RCC 7860 (cell line): ENCODE measurements at regions not wholly inside any gene's neighbourhood (a gene's known extent, or its start where the extent isn't known, plus 50 kb on each side); places are given as distances from the start of the nearest gene placed in this dataset.
"Not testable (repeated sequence)": the region's sequence is repeated elsewhere in the genome, so short reads cannot be mapped to it uniquely, and the experiment has no call there.

Experiments used
- DNase-seq: peaks from one replicate; pipeline ENCODE4 v3.0.0-alpha.2; 2015; ENCODE audit warnings: low spot score
- FAIRE-seq: peaks from 2 replicates; lab custom pipeline; 2012; peaks lifted over from hg19 to GRCh38; lab: Jason Lieb, UNC

- no peak for DNase-seq
- no peak for FAIRE-seq
Observed at GRCh38 chr9:754150-754931, 87.2 kb upstream of the DMRT1 start.

DNA sequence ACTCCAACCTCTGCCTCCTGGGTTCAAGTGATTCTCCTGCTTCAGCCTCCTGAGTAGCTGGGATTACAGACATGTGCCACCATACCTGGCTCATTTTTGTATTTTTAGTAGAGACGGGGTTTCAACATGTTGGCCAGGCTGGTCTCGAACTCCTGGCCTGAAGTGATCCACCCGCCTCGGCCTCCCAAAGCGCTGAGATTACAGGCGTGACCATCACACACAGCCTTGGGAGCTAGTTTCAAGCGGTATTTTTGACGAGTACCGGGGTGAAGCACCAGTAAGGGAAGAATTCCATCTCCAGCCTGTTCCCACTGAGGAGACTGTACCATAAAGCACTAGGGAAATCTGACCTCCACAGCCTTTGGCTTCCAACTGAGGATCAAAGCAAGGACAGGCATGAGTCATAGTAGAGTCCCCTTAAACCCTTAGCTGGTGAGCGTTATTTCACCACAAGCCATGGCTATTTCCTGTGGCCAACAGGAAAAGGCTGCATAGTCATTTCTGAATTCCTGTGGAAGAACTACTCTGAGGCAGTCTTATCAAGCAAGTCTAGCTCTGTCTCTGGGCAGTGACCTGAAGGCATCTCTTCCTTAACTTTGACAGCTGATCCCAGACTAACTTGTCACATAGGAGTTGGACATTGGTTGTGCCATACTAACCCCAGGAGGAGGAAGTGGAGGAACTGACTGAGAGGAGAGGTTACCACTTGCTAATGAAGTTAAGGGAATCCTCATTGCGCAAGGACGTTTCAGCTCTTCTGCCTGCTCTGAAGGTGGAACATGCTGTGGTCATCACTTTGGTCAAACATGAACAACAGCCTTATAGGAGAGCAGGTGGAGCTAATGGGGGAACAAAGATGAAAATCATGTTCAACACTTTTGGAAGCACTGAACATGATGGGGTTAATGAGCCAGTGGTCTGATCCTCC lies 85.8 kb upstream of the DMRT1 start:
- FAIRE-seq (peak; percentile 92), DNase-seq (peak; percentile 93)

DNA sequence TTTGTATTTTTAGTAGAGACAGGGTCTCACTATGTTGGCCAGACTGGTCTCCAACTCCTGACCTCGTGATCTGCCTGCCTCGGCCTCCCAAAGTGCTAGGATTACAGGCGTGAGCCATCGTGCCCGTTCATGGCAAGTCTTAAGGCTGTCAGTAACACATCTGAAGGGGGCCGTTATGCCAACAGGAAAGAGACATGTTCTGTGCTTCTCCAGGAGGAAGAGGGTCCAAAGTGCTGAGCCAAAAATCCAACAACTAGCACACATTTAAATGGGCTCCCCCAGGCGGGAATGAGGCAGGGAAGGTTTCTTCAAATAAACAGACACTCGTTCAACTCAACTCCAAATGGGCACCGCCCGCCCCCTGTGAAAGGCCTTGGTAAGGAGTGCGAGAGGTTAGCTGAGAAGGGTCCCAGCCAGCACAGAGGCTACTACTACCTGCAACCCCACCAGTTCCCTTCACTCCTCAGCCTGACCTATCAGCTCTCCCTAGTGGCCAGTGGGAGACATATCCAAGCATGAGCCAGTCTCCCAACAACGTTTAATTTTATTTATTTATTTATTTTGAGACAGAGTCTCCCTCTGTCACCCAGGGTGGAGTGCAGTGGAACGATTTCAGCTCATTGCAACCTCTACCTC lies 84.1 kb upstream of the DMRT1 start:
- FAIRE-seq: no peak
- DNase-seq: no peak

GRCh38 chr9:758146-758545 lies 83.4 kb upstream of the DMRT1 start:
- FAIRE-seq (no peak), DNase-seq (no peak)

DNA sequence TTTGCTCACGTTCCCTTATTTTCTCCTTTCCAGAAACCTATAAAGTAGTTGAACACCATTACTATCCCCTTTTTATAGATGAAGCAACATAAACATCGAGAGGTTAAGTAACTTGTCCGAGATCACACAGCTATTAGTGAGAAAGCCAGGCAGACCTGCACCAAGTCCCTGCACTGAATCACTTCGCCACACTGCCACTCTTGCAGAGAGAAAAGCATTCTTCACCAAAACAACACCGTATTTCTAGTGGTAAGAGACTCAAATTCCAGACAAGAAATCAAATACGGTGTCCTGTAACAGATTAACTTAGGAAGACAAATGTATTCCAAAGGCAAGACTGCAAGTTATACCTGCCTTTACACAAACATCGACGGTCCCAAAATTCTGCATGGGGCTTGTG lies 82.0 kb upstream of the DMRT1 start:
- FAIRE-seq: no peak
- no peak for DNase-seq

GRCh38 chr9:759983-760736 lies 81.3 kb upstream of the DMRT1 start:
- DNase-seq (no peak), FAIRE-seq (no peak)

DNA sequence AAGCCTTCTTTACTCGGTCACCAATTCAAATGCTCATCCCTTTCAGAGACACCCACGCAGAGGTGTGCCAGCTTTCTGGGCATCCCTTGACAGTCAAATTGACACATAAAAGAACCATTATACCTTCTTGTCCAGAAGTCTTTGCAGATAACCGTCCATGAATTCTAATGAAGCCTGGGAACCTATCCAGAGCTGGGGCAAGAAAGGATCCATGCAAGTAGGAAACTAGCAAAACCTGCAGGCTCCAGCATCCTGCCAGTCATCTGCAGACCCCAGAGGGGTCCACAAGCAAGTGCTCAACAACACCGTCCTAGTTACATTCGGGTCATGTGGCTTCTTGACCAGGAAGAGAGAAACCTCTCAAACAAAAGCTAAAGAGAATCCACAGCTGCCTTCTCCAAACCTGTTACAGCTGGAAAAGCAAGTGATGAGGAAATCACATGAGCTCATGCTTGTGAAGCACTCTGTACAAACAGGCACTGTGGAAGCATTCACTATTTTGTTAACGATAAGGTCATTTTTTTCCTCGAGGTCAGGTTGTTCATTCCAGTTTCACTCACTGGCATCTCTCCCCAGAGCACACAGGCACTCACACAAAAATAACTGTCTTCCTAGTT lies 80.2 kb upstream of the DMRT1 start:
- no peak for DNase-seq
- no peak for FAIRE-seq

DNA sequence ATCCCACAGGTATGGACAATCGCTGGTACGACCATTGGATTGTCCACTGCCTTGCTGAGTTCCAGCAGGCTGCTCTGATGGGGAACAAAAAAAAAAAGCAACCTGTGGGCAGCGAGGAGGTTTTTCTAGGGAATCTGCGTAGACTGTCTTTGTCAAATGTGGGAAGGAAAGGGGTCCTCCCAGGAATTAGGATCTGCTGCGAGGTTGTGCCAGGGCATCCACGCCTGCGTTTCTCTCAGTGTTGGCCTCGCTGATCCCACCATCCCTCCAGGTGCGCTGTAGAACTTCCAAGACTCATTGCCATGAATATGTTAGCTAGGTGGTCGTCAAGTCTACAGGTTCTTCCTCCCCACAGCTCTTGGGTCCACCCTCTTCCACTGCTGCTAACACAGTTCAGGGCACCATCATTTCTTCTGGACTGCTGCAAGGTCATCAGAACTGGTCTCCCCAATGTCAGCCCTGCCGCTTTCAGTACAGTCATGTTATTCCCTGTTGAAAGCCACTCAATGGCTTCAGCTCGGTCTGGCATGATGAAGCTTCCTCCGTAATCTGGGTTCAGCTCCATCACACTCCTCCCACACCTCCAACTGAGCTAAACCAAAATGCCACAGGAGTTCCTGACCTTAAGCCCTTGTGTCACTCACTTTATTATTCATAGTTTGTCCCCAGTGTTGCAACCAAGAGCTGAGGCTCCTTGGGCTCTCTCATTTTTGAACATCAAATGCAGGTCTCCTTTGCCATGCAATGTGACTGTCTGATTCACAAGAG lies 79.5 kb upstream of the DMRT1 start:
- no peak for DNase-seq
- no peak for FAIRE-seq

DNA sequence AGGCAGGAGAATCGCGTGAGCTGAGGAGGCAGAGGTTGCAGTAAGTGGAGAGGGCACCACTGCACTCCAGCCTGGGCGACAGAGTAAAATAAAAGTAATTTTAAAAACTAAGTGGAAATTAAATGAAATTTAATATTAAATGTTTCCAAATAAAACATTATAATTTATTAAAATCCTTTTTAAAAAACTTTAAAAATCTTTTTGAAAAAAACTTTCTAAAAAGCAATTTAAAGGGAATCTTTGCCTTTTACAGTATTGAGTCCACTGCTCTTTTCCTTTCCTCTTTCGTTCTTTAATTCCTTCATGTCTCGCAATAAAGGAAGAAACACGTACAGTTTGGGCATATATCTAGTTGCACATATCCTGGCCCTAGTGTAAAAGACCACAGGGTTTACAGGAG lies 77.8 kb upstream of the DMRT1 start:
- no peak for DNase-seq
- FAIRE-seq: no peak

DNA sequence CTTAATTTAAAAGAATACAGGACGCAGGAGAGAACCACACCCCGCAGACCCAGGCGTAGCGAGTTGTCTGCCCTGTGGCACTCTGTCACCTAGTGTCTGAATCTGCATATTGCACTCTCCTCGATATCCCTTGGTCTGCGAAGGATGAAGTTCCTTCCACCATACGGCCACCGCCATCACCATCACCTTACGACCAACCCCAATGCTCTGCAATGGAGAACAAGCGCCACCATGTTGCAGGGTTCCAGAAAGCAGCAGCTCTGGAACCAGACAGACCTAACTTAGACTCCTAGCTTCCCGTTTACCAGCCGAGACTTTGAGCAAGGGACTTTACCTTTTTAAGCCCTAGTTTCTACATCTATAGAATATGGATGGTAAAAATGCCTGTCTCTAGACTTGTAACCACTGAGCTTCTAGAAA lies 77.4 kb upstream of the DMRT1 start:
- DNase-seq (peak; percentile 88), FAIRE-seq (peak; percentile 64)

GRCh38 chr9:764986-765385 lies 76.5 kb upstream of the DMRT1 start:
- no peak for FAIRE-seq

DNA sequence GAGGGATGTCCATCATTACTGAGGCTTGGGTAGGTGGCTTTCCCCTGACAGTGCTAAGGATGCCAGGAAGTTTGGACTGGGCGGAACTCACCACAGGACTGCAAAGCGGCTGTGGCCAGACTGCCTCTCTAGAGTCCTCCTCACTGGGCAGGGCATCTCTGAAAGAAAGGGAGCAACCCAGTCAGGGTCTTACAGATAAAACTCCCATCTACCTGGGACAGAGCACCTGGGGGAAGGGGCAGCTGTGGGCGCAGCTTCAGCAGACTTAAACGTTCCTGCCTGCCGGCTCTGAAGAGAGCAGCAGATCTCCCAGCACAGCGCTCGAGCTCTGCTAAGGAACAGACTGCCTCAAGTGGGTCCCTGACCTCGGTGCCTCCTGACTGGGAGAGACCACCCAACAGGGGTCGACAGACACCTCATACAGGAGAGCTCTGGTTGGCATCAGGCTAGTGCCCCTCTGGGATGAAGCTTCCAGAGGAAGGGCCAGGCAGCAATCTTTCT lies 74.4 kb upstream of the DMRT1 start:
- not testable (repeated sequence) for FAIRE-seq, DNase-seq

More at GRCh38 chr9:764986-765385, 76.5 kb upstream of the DMRT1 start:
- no peak for DNase-seq

DNA sequence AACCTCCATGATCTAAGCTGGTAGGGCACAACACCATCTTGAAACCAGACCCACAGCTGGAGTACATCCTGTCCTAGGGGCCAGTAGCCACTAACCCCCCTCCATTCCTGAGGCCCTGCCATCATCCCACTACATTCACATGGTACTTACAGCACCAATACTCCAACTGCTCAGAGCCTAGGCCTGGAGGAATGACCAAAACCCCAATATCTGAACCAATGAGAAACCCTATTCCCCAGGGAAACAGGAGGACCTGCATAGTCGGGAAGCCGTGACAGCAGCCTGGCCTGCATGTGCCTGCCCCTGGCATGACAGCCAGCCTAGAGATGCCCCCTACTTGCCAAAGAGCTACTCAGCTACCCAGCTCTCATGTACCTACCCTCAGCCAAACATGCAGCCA lies 65.4 kb upstream of the DMRT1 start:
- no peak for DNase-seq
- FAIRE-seq: no peak

- DNase-seq (no peak), FAIRE-seq (no peak)
Observed at GRCh38 chr9:777978-778377, 63.5 kb upstream of the DMRT1 start.

- DNase-seq: no peak
- no peak for FAIRE-seq
Observed at GRCh38 chr9:784202-784601, 57.3 kb upstream of the DMRT1 start.

DNA sequence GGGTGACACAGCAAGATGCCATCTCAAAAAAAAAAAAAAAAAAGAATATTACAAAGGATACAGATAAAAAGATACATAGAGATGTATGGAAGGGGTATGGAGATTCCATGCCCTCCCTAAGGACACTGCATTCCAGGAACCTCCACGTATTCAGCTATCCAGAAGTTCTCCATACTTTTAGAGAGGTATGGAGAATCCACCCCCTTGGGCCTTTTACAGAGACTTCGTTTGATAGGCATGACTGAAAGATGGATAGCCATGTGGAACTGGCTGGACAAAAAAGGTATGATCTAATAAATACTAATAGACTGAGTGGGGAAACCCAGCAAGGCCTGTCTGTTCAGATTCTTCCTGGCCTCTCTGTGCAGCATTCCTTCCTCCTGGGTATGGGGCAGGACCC lies 56.6 kb upstream of the DMRT1 start:
- DNase-seq (no peak), FAIRE-seq (no peak)

DNA sequence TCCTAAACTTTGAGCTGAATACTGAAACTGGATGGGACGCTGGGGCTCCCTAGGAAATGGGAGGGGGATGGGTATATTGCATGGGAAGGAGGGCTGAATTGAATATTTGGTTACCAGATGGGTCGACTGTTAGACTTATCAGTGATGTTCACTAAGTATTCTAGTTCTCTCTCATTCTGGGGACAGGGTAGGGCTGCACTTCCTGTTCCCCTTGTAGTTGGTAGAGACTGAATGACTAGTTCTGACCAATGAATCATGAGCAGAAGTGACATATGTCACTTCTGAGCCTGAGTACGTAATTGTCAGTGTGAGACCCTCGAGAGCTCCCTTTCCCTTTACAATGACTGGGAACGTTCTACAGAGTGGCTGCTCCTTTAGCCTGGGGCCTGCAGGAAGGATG lies 55.5 kb upstream of the DMRT1 start:
- DNase-seq: no peak
- FAIRE-seq: no peak

- FAIRE-seq (no peak), DNase-seq (no peak)
Observed at GRCh38 chr9:786405-786804, 55.1 kb upstream of the DMRT1 start.

DNA sequence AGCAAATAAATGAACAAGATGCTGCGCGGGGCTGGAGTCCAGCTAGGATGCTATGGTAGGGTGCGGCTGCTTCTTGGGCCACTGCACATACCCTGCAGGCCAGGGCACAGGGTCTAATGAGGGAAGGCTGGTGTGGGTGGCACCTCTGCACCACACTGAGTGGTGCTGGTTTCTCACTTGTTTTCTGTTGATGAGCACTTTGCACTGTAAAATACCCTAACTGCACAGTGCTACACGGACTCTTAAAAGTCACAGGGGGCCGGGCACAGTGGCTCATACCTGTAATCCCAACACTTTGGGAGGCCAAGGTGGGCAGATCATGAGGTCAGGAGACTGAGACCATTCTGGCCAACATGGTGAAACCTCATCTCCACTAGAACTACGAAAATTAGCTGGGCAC lies 52.7 kb upstream of the DMRT1 start:
- no peak for FAIRE-seq

More for the DNA sequence above, 52.7 kb upstream of the DMRT1 start:
- no peak for DNase-seq
